ENCODE measurements at regions not wholly inside any gene's neighbourhood (a gene's known extent, or its start where the extent isn't known, plus 50 kb on each side); places are given as distances from the start of the nearest gene placed in this dataset.

DNA sequence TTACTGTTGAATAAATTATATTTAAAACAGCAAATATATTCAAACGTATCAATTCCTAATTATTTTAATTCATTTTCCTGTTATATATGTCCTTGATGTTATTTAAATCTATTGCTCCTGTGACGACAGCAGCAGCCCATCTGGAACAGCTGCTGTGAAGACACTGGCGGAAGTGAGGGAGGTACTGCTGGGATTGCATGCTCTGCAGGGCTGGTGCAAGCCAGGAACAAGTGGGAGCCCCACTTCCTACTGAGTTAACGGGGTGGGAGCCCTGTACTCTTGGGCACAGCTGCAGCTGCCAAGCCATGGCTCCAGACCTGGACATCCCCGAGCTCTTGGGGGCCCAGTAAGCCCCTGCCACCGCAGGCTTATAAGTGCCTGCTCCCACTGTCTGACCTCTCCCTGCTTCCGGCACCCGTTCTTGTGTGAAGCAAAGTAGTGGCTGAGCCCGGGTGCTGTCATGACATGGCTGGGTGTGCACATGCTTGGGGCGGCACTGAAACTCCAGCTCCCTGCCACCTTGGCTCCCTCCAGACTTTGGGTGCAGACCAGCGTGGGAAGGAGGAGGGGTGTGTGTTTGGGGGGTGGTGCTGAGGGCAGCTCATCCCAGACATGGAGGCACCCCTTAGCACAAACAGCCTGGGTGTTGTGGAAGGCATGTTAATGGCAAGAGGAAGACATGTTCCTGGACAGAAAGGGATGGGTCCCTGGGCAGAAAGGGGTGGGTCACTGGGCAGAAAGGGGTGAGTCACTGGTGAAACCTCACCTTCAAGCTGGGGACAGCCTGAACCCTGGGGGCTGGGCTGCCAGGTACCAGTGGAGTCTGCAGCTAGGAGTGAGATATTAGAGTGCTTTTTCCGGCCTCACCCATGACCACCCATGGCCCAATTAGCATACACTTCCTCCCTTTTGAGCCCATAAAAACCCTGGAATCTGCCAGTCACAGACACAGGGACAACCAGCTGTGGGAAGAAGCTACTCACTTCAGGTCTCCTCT is 1981.3 kb upstream of the IGFBP7 start:
- no peak for DNase-seq

DNA sequence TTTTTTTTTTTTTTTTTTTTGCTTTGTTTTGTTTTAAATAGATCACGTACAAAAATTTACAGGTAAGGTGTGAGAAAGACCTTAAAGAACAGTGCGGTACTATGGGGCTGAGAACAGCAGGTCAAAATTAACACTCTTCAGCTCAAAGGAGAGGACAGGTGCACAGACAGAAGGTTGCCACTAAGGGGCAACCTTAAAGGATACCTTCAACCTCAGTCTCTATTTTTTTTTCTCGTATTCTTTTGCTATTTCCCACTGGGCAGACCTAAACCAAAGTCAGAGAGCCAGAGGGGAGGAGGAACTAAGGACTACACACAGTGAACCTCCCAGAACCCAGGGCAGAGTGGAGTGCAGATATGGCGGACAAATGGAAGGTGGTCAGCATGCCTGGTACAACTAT is 1984.3 kb upstream of the IGFBP7 start:
- DNase-seq: no peak

DNA sequence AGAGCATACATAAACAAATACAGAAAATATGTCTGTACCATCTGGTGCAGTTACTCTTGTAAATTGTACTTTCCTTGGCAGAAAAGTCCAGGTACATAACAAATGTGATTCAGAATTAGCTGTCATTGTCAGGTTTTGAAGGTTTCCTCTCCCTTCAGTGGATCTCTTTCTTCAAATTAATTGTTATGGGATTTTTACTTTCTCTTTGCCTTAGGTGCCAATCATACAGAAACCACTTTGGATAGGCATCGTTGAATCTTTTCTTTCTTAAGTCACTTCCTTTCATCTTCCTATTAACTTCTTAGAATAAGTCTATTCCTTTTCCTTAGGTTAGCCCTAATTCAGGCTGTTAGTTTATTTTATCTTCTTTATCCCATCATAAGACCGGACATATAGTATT is 1992.1 kb upstream of the IGFBP7 start:
- no peak for DNase-seq

DNA sequence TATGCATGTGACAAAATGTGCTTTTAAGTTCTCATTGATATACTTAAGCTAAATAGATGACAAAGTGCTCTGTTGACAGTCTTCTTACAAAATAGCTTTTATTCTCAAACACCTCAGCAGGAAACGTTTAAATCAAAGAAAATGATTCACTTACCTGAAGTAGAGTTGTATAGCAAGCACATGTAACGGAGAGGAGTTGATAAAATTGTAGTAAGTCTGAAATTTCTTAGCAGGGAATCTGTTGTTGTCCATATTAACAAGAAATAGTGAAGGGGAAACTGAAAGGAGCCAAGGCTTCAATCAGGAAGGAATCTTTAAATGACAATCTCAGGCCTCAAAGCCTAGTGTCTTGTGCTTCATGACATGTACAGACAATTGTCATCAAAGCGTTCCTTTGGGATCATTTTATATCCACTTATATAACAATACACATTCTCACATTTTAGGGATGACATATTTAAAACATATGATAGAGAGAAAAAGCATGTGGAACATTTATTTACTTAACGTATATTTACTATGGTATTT is 2010.2 kb upstream of the IGFBP7 start:
- DNase-seq: no peak

DNA sequence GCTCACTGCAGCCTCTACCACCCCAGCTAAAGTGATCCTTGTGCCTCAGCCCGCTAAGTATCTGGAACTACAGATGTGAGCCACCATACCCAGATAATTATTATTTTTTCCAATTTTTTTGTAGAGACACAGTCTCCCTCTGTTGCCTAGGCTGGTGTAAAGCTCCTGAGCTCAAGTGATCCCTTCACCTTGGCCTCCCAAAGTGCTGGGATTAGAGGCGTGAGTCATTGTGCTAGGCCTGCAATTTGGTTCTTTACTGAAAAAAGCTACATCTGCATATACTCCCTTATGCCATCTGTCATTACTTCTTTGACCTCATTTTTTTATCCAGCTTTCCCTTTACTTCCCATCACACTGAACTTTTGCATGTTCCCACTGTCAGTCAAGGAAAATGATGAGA is 2012.4 kb upstream of the IGFBP7 start:
- no peak for DNase-seq

DNA sequence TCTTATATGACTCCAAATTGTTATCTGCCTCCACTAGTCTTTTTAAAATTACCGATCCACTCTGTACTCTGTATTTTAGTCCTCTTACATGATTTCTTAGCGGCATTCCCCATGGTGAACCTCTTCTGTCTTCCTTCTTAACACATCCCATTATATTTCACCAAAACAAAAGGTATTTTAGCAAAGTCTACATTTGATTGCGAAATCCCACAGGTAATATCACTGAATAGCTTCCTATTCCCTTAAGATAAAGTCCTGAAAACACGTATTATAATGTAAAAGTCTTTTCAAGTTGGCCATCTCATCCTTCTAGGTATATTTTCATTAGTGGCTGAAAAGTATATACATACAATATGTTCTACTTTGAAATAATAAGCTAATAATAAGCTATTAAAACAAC is 2016.0 kb upstream of the IGFBP7 start:
- no peak for DNase-seq

DNA sequence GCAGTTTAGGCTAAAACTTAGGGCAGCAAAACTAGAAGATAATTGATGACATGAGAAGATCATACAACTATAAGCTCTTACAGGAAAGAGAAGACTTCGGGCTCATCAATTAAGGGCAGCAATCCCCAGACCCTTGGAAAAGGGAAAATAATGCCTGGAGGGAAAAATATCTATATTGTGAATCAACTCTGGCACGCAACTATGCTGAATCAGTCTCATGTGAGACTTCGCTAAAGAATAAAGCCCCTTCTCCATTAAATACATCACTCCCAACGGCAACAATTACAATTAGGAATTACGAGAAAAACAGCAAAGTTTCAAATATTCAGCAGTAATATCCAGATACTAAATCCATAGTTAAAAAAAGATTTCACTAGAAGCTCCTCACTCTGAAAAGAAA is 2016.8 kb upstream of the IGFBP7 start:
- DNase-seq: no peak

DNA sequence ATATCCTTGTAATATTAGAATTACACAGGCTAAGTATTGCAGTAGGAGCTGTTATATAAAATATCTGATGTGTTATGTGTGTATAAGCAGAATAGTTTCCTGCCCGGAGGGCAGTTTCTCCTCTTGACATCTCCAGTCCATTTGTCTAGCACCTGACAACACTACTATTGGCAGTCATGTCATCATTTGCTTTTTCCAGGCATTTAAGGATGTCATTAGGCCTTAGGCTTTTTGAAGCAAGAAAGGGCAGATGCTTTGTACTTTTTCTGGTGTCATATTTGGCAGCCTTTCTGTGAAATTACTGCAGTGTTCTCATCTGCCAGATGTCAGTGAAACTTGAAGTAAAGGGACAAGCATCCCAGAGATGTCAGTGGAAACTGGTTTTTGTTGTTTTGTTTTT is 2017.6 kb upstream of the IGFBP7 start:
- no peak for DNase-seq

DNA sequence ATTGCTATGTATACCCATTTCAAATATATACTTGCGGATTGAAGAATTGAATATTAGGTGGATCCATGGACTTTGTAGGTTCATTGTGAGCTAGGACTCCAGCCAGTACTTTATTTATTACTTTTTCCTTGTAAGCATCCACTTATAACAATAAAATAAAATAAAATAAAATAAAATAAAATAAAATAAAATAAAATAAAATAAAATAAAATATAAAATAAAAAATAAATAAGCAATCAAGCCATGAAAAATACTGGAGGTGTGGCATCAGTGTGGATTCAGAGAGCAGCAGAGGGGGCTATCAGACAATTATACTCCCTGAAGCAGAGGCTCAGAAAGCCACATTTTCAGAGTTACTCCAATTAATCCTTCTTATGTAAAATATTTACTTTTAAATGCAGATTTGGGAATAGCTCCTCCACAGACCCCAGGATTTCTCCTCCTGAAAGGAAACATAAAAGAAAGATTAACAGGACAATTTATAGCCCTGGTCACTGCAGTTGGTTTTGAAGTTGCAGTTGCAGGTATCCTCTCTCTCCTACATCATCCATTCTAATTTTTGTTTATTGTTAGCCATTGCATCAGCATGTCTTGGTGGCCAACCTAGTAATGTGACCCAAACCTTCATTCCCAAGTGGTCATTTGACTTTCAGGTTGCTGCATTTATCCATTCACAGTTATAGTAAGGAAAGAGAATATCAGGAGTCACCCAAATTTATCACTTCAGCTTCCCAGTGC is 2025.2 kb upstream of the IGFBP7 start:
- DNase-seq: no peak

DNA sequence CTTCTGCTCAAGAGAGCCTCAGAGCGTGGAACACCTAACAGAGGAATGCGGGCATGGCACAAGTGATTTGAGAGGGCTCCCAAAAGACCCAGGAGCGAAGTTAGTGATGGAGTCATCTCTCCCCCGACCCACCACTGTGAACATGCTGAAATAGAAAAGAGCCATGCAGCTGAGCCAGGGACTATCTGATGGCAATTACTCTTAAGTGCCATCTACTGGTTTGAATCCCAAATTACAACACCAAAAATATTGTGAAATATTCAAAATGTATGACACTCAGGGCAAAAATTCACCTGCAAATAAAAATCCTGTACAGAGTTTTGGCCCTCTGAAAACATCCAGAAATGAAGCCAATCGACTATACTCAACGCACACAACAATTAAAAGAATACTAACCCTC is 2038.9 kb upstream of the ADGRL3 start:
- DNase-seq: no peak

DNA sequence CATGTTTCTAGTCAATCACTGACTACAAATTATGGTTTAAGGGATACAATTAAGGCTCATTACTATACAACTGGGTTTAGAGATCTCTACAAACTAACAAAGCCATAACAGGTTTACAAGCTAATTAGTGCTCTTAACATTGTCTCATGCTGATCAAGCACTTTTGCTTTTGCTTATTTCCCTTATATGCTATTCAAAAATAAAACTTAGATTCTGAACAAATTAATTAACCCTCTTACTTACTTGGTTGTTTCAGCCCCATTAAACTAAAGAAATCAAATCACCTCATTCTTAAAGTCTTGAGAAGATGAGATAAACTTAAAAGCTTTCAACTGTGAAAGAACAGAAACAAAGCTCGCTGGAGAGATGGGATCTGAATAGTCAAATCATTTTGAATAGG is 2024.5 kb upstream of the ADGRL3 start:
- DNase-seq: no peak

DNA sequence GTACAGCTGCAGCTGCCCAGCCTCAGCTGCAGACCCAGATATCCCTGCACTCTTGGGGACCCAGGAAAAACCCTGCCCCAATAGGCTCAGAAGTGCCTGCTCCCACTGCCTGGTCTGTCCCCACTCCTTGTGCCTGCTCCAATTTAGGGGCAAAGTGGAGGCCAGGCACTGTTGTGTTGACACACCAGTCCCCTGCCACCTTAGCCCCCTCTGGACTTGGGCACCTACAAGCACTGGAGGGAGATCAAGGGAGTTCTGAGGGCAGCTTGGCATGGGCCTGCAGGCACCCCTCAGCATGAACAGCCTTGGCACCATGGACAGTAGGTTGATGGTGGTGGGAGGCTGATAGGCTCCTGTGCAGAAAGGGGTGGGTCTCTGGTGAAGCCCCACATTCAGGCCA is 2020.8 kb upstream of the ADGRL3 start:
- no peak for DNase-seq

DNA sequence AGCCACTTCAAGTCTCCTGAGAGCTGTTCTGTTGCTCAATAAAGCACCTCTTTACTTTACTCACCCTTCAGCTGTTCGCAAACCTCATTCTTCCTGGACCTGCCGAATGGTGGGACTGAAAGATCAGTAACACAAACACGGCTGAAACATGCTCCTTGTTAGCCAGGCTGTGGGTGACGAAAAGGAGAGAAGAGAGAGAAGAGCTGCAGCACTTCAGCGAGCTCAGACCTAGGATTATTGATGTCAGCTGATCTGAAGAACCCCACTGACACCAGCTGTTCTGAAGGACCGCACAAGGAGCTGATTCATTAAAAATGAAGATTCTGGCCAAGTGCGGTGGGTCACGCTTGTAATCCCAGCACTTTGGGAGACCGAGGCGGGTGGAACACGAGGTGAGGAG is 2020.0 kb upstream of the ADGRL3 start:
- DNase-seq: no peak

DNA sequence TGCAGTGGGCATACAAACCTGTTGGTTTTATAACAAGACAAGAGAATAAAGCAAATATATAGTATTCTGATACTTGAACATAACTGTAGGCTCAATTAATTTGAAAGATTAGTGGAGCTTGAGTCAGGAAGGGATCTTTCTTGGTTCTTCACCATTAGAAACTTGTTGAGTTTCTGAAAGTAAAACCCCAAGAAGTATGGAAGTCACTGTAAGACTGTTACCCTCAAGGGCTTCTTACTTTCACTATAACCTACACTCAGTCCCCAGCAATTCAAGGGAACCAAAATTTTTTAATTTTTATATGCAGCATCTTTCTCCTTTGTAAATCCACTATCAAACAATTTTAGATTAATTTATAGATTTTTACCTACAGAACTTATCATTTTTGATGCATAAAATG is 2019.2 kb upstream of the ADGRL3 start:
- DNase-seq: no peak

DNA sequence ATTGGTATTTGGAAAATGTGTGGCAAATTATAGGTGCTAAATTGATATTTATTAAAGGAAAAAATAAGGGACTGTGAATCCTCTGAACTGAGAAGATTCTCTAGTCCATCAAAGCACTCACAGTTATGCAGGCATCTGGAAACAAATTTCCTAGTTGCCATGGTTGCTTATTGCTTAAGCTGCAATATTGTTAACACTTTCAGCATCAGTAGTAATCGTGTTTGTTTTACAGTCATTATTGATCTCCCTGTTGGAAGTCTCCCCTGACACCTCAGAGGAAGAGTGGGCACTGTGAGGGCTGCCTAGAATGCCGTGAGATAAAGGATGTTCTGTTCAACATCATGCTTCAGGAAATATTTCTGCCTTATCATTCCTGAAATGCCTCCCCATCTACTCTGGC is 2004.3 kb upstream of the ADGRL3 start:
- no peak for DNase-seq

DNA sequence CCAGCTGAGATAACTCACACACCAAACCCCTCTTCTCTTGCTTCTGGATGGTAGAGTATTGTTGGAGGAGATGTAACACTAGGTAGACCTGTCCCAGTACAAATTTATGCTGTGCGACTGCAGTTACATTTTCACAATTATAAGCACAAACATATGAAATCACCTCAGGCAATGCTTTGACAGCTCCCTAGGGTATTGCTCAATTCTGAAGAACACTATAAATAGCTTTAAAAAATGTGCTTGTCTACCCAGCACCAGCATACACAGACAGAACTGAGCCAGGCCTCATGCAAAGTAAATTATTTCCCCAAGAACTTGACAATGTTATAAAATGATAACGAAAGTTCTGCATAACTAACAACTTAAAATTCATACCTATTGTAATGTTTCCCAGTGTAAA is 1999.1 kb upstream of the ADGRL3 start:
- DNase-seq: no peak

DNA sequence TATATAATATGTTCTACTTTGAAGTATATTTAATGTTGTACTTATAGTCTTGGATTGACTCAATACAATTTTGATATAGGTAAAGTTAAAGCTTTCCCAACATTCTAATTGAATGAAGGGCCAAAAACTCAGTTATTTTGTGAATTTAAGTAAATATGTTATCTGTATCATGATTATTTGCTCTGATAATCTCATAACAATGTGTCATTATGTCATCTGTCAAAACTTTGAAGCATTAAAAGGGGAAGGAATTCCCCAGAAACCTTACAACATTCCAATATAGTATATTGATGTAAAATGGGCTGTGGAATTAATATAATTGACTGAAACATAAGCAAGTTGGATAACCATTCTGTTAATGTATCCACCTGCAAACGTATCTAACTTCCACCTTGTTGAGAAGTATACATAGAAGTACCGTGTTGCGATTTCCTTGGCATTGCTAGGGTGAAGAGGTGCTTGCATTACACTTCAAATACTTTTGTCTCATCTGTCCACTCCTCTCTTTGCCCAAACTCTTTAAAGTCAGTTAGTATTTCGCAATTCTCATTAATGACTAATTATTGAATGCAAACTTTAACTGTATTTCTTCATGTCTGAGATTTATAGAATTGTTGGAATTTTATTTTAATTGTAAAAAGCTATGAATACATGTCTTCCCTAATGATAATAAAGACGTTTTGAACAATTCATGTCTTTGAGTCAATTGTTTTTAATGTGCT is 1982.1 kb upstream of the ADGRL3 start:
- no peak for DNase-seq

DNA sequence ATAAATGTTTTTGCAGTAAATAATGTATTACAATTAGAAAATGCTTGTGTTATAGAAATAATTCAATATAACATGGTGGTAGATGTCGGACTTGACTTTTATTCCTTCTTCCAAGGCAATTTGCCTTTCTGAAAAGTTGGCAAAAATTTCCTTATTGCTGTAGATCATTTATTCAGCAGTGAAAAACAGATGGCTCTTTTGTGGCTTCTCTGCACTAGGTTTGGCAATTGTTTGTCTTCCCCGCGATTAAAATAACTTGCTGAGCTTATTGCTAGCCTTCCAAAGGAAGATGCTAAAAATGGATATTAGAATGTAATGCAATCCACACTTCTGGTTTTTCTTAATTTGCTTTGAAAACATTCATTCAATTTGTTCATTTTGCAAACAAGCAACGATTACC is 1977.9 kb upstream of the ADGRL3 start:
- no peak for DNase-seq

DNA sequence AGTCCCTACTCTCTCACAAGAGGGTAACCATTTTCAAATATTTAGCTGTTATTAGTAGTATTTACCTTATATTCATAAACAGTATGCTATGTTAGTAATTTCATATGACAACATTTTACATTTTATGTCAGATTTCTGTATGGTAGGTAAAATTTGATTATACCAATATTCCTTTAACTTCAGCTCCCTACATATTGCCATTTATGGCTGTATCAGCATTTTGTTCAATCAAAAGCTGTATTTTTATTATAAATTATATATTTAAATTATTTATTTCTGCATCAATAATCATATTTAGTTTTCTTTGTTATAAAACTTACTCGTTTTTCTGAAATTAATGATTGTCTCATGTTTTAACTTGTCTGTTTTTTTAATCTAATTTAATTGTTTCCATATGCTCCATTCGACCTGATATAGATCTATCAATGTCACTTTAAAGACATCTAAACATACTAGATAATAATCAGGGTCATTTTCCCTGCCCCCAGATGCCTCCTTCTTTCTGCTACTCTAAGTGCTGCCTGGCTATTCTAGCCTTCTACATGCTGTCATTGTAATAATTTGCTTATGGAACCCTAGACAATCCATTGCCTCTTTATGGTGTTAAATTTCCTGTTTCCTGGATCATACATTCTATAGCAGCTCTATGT is 1976.7 kb upstream of the ADGRL3 start:
- no peak for DNase-seq

DNA sequence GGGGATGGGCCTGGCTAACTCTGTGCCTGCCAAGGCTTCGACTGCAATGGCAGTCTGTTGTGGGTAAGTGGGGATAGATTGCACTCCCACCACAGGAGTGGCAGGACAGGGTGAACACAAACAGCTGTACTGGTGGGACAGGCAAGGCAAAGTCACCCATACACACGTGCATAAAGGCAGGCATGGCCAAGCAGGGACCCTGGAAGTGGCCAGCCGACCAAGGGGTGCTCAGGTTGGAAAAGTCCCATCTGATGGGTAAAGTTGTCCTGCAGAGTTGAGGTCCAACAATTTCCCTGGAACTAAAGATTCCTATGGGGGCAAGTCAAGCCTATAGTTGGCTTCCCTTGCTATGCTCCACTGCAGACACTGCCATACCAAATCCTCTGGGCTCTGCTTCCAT is 1961.9 kb upstream of the ADGRL3 start:
- no peak for DNase-seq

DNA sequence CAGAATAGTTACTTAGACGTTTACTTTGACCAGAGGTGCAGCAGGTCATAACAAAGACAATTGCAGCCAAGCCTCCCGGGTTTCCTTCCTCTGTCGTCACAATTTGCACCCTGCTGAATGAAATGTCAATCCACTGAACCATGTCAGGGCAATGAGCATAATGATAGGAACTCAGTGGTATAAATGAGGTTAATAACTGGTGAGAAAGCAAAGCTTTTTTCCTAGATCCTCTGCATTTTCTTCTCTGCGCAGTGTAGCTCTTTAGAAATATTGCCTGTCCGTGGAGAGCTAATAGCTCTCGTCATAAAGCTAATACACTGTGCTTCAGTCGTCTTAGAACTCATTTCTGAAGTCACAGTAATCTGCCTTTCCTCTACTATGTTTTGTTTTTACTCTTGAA is 1960.1 kb upstream of the ADGRL3 start:
- no peak for DNase-seq

DNA sequence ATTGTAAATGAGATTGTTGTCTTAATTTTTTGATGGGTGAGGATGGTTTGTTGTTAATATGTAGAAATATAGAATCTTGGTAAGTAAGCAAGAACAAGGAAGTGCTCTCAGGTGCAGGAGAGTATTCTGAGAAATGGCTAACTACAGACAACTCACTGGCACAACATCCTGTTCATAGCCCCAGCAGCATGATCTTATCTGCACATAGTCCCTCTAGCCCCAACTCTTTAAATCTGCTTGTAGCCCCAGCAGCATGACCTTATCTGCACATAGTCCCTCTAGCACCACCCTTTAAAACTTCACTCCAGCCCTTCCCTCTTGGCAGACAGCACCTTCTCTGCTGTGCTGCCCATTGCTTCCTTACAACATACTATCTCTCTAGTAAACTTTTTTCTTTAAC is 1957.1 kb upstream of the ADGRL3 start:
- DNase-seq: no peak

DNA sequence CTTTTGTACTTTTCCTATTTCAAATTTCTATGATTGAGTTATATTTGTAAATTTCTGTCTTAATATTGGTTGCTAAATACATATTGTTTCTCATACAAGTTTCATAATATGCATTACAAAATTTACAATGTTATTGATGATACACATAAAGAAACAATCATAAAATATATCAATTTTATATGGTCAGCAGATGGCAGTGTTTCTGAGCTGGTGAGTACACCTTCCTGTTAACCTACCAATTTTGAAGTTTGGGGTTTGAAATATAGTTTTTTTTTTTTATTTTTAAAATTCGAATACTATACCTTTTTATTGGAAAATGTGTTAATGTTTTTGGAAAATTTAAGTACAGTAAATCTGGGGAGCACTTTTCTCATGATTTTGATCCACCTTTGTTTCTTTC is 1953.1 kb upstream of the ADGRL3 start:
- no peak for DNase-seq

Data from GDM1 (cell line).